CD14-positive monocyte (primary cell): ENCODE measurements at regions not wholly inside any gene's neighbourhood (a gene's known extent, or its start where the extent isn't known, plus 50 kb on each side); places are given as distances from the start of the nearest gene placed in this dataset.

Experiments used
- DNase-seq, 3 donors: peaks; one replicate each; pipeline ENCODE4 v3.0.0-alpha.2; 2011 to 2022
- H2AFZ ChIP-seq: 2 replicates; pipeline ENCODE4 v1.6.0; 2012; ENCODE audit warnings: mild to moderate bottlenecking, low read depth, low read length, inconsistent platforms; ENCODE audit not compliant: insufficient read depth, poor library complexity, severe bottlenecking
- H3K27ac ChIP-seq, 2 donors: 1 replicate in 1 of 2; 2 replicates in 1 of 2; pipeline ENCODE4 v1.5.1; 2012 to 2013; ENCODE audit warnings: low read length in 2 of 2, control low read depth in 1 of 2, inconsistent platforms in 1 of 2, low read depth in 1 of 2, mild to moderate bottlenecking in 1 of 2
- H3K27me3 ChIP-seq, 2 donors: one replicate each; pipeline versions ENCODE4 v1.6.0 to v1.6.1; 2011 to 2013; ENCODE audit warnings: low read length in 2 of 2; ENCODE audit not compliant: control insufficient read depth in 2 of 2, insufficient read depth in 2 of 2
- H3K36me3 ChIP-seq, 2 donors: replicated peaks in 1 of 2; 1 replicate in 1 of 2; 2 replicates in 1 of 2; pipeline versions ENCODE4 v1.5.1 to v1.6.1; 2012 to 2013; ENCODE audit warnings: low read length in 2 of 2, control low read depth in 1 of 2, inconsistent platforms in 1 of 2, mild to moderate bottlenecking in 1 of 2; ENCODE audit not compliant: insufficient read depth in 2 of 2, control insufficient read depth in 1 of 2
- H3K4me1 ChIP-seq, 2 donors: 1 replicate in 1 of 2; 2 replicates in 1 of 2; pipeline versions ENCODE4 v1.5.1 to v1.6.1; 2012 to 2013; ENCODE audit warnings: low read length in 2 of 2, control low read depth in 1 of 2, inconsistent platforms in 1 of 2, mild to moderate bottlenecking in 1 of 2, moderate library complexity in 1 of 2; ENCODE audit not compliant: insufficient read depth in 2 of 2, control insufficient read depth in 1 of 2
- H3K4me2 ChIP-seq: replicated peaks from 2 replicates; pipeline ENCODE3; 2012; ENCODE audit warnings: low read length, moderate library complexity, mild to moderate bottlenecking; ENCODE audit not compliant: poor library complexity, severe bottlenecking; ENCODE audit errors: extremely low read depth
- H3K4me3 ChIP-seq, 3 experiments: fragments of 200-600 bp in 1 of 3; sonication (generic) in 1 of 3; replicated peaks in 1 of 3; 1 replicate in 2 of 3; 2 replicates in 1 of 3; pipeline ENCODE4 v1.5.1; 2011 to 2013; ENCODE audit warnings: low read length in 3 of 3, mild to moderate bottlenecking in 3 of 3, control low read depth in 2 of 3, low read depth in 2 of 3, inconsistent platforms in 1 of 3, moderate library complexity in 1 of 3
- H3K79me2 ChIP-seq: 2 replicates; pipeline ENCODE4 v1.6.0; 2012; ENCODE audit warnings: mild to moderate bottlenecking, control low read depth, inconsistent platforms, low read length, moderate library complexity; ENCODE audit not compliant: insufficient read depth
- H3K9ac ChIP-seq: 2 replicates; pipeline ENCODE4 v1.6.0; 2017; ENCODE audit warnings: low read length, mild to moderate bottlenecking; ENCODE audit not compliant: insufficient read depth, poor library complexity, severe bottlenecking
- H3K9me3 ChIP-seq, 2 donors: replicated peaks in 1 of 2; 1 replicate in 1 of 2; 2 replicates in 1 of 2; pipeline versions ENCODE4 v1.5.1 to v1.6.1; 2012 to 2013; ENCODE audit warnings: low read length in 2 of 2, control low read depth in 1 of 2; ENCODE audit not compliant: control insufficient read depth in 1 of 2, insufficient read depth in 1 of 2
- H4K20me1 ChIP-seq: 2 replicates; pipeline ENCODE4 v1.6.0; 2012; ENCODE audit warnings: mild to moderate bottlenecking, low read length, control low read depth, moderate library complexity; ENCODE audit not compliant: insufficient read depth
- H3K27ac Mint-ChIP-seq, 7 donors: one replicate each; pipeline ENCODE4 v1.8.0; 2020; ENCODE audit warnings: mild to moderate bottlenecking in 7 of 7, mixed read lengths in 7 of 7, moderate library complexity in 6 of 7, inconsistent platforms in 2 of 7
- H3K27me3 Mint-ChIP-seq, 3 donors: one replicate each; pipeline ENCODE4 v1.8.0; 2021 to 2022; ENCODE audit warnings: low read depth in 3 of 3, mild to moderate bottlenecking in 3 of 3, mixed read lengths in 3 of 3, moderate library complexity in 3 of 3, inconsistent platforms in 1 of 3
- H3K36me3 Mint-ChIP-seq, 2 donors: one replicate each; pipeline ENCODE4 v1.8.0; 2020; ENCODE audit warnings: mixed read lengths in 2 of 2, inconsistent platforms in 1 of 2, mild to moderate bottlenecking in 1 of 2
- H3K4me1 Mint-ChIP-seq: one replicate; pipeline ENCODE4 v1.8.0; 2020; ENCODE audit warnings: mild to moderate bottlenecking, mixed read lengths
- H3K4me3 Mint-ChIP-seq, 2 donors: one replicate each; pipeline ENCODE4 v1.8.0; 2020; ENCODE audit warnings: mild to moderate bottlenecking in 2 of 2, mixed read lengths in 2 of 2, moderate library complexity in 1 of 2
- H3K9me3 Mint-ChIP-seq, 7 donors: one replicate each; pipeline ENCODE4 v1.8.0; 2020 to 2022; ENCODE audit warnings: mixed read lengths in 7 of 7, mild to moderate bottlenecking in 6 of 7, moderate library complexity in 6 of 7, inconsistent platforms in 2 of 7
- CTCF ChIP-seq: fragments of 200-600 bp; IDR thresholded peaks from one replicate; pipeline ENCODE4 v1.8.0; 2022; ENCODE audit warnings: antibody characterized with exemption, mild to moderate bottlenecking
- WGBS: methylation state at CpG from one replicate; pipeline ENCODE4 v1.1.5; 2013; ENCODE audit warnings: missing lambda C conversion rate; ENCODE audit not compliant: insufficient coverage; 5-methylcytosine and 5-hydroxymethylcytosine counted together
- intact Hi-C, 2 donors: fragments of 100-400 bp; cut with micrococcal nuclease; formaldehyde crosslinking; loops; one replicate each; pipeline versions ENCODE4 v1.15.0 to v1.15.1; 2023

GRCh38 chr2:181818058-181818680 lies 73.4 kb upstream of the ITPRID2 start:
- no peak overlapping the region for H3K4me2 ChIP-seq
- peaks cover 0 to 2% (median 0%) of the 10 kb centered on the region in 3 donors for H3K27me3 Mint-ChIP-seq
- TF ChIP-seq CTCF: no peak

GRCh38 chr2:181818840-181819239 lies 72.7 kb upstream of the ITPRID2 start:
- Histone ChIP-seq H3K9ac (no peak overlapping the region), H2AFZ (no peak overlapping the region), H3K4me2 (no peak overlapping the region), H4K20me1 (no peaks in the 10 kb centered on the region), H3K79me2 (no peaks in the 10 kb centered on the region), H3K27ac (no peak overlapping the region), H3K36me3 (no peaks in the 10 kb centered on the region), H3K9me3 (no peaks in the 10 kb centered on the region), H3K4me1 (peaks cover 5 to 9% of the 10 kb centered on the region in 2 donors), H3K4me3 (no peak overlapping the region), H3K27me3 (no peaks in the 10 kb centered on the region)
- Mint-ChIP-seq H3K4me1 (peaks cover 12% of the 10 kb centered on the region), H3K4me3 (no peak overlapping the region), H3K9me3 (no peaks in the 10 kb centered on the region), H3K27me3 (peaks cover 0 to under 1% (median 0%) of the 10 kb centered on the region in 3 donors), H3K27ac (no peak overlapping the region), H3K36me3 (no peaks in the 10 kb centered on the region)
- no peak for TF ChIP-seq CTCF
- DNase-seq: no peak
- intact Hi-C loops: no loop called here
- WGBS: no CpG with 5 or more reads among the region's 1 CpG

More at GRCh38 chr2:181818058-181818680, 73.4 kb upstream of the ITPRID2 start:
- no peak overlapping the region for H2AFZ ChIP-seq
- H4K20me1 ChIP-seq: no peaks in the 10 kb centered on the region
- no peaks in the 10 kb centered on the region for H3K27me3 ChIP-seq
- no peak overlapping the region for H3K4me3 ChIP-seq
- no peak for DNase-seq
- Mint-ChIP-seq H3K4me1 (peaks cover 19% of the 10 kb centered on the region), H3K9me3 (no peaks in the 10 kb centered on the region), H3K36me3 (no peaks in the 10 kb centered on the region), H3K27ac (no peak overlapping the region), H3K4me3 (no peak overlapping the region)
- WGBS: no CpG with 5 or more reads among the region's 1 CpG
- no peak overlapping the region for H3K9ac ChIP-seq
- no peak overlapping the region for H3K27ac ChIP-seq
- H3K79me2 ChIP-seq: no peaks in the 10 kb centered on the region
- no peaks in the 10 kb centered on the region for H3K9me3 ChIP-seq
- intact Hi-C loops: no loop called here
- H3K36me3 ChIP-seq: no peaks in the 10 kb centered on the region
- H3K4me1 ChIP-seq: peaks cover 11 to 12% of the 10 kb centered on the region in 2 donors
